ENCODE measurements at regions not wholly inside any gene's neighbourhood (a gene's known extent, or its start where the extent isn't known, plus 50 kb on each side); places are given as distances from the start of the nearest gene placed in this dataset.

- TF ChIP-seq POLR2A (IDR thresholded peaks at IDR 0.05; ENCODE audit: low read depth, low read length) (no peak), RAD21 (IDR thresholded peaks at IDR 0.05; ENCODE audit: low read length) (no peak), MXI1 (IDR thresholded peaks at IDR 0.05; ENCODE audit: borderline replicate concordance, low read depth, low read length) (no peak), RCOR1 (IDR thresholded peaks at IDR 0.05; ENCODE audit: insufficient replicate concordance, low read length) (no peak), SMC3 (IDR thresholded peaks at IDR 0.05; ENCODE audit: low read depth, low read length) (no peak), RFX5 (IDR thresholded peaks at IDR 0.05; ENCODE audit: low read depth, low read length) (no peak)
- TF ChIP-seq, protein P1, sequence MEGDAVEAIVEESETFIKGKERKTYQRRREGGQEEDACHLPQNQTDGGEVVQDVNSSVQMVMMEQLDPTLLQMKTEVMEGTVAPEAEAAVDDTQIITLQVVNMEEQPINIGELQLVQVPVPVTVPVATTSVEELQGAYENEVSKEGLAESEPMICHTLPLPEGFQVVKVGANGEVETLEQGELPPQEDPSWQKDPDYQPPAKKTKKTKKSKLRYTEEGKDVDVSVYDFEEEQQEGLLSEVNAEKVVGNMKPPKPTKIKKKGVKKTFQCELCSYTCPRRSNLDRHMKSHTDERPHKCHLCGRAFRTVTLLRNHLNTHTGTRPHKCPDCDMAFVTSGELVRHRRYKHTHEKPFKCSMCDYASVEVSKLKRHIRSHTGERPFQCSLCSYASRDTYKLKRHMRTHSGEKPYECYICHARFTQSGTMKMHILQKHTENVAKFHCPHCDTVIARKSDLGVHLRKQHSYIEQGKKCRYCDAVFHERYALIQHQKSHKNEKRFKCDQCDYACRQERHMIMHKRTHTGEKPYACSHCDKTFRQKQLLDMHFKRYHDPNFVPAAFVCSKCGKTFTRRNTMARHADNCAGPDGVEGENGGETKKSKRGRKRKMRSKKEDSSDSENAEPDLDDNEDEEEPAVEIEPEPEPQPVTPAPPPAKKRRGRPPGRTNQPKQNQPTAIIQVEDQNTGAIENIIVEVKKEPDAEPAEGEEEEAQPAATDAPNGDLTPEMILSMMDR (conservative IDR thresholded peaks at IDR 0.05; ENCODE audit: low read depth, low read length): no peak
Measured at GRCh38 chr6:41418741-41419140, 83.3 kb downstream of the NCR2 start.

Data from IMR-90 (cell line).